HG02840 (cell line): ENCODE measurements at regions not wholly inside any gene's neighbourhood (a gene's known extent, or its start where the extent isn't known, plus 50 kb on each side); places are given as distances from the start of the nearest gene placed in this dataset.

Experiments
- ATAC-seq: cut with Tn5 transposase; IDR thresholded peaks from one replicate; pipeline ENCODE4 v1.9.1; 2021; ENCODE audit warnings: mild to moderate bottlenecking, moderate library complexity, moderate number of reproducible peaks; ENCODE audit not compliant: unreplicated experiment, low FRiP score

DNA sequence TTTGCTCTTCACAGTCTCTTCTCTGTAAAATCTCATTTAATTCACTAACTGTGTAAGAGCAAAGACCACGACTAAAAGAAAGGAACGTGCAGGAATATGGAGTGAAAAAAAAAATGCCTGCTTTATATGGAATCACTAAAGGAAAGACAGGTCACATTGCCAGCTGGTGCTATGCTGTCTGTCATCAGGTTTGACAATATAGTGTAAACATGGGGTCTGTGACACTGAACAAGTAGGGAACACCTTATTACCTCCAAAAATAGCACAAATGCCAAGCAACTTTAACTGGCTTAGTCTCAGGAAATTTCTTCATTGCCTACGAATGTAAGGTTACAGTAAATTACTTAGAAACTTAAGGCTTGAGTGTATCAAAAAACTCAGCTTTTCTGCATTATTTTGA is 364.5 kb upstream of the LINC00305 start:
- ATAC-seq: no peak

DNA sequence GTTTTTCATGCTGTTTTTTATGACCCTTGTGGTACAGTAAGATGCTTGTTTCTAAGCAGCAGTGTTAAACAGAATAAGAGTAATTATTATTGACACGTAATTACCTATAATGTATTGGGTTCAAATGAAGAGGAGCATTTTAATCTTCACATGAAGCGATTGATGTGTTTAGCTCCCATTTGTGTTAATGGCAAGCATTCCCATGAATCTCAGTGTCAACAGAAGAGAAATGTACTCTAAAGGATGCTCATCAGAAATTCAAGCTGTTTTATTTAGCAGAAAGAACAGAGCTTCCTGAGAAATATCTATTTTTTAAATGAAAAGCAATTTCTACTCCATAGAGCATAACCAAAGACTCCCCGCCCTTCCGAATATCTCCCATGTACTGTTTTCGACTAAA is 341.3 kb upstream of the LINC00305 start:
- ATAC-seq: no peak

DNA sequence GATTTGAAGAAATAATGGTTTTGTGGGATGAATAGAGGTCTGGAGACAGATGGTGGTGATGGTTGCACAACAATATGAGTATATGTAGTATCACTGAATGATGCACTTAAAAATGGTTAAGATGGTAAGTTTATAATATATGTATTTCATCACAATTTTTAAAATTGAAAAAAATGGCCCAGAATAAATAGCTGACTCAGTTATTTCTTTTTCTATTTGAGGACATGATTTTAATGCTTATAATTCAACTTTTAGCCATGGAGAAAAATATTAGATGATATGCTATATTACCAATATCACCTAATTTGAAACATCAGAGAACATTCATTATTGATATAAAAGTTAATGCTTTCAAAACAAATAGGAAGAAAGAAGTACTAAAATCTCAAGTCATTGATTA is 339.8 kb upstream of the LINC00305 start:
- ATAC-seq: no peak

DNA sequence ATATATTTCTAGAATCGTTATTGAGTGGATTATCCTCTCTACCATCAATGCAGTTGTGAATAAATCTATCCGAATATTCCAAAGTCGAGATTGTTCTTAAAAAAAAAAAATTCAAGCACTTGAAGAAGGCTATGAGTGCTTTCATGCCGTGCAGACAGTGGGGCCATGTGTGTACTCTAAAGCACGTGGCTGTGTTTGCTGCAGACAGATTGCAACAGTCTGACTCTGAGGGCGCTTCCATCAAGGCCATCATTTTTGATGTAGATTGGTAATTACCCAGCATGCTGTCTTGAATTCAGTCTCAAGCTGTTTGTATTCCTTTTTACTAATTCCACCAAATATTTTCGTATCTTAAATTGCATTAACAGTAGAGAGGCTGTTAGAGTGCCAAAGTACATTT is 325.9 kb upstream of the LINC00305 start:
- ATAC-seq: no peak

DNA sequence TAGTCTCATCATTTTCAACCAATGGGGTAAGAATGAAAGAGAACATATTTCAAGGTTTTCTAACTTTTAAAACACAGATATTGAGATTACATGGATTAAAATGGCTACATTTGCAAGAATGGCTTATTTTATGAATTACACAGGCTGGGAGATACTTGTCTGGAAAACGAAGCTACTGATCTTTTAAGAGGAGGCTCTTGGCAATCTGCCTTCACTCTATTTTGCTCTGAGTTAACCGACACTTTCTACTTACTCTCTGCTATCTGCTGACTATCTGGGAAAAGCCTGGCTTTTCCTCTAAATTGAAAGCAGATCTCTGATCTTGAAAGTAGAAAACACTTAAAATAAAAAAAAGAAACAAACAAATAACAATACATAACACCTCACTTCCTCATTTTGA is 325.4 kb upstream of the LINC00305 start:
- ATAC-seq: no peak

DNA sequence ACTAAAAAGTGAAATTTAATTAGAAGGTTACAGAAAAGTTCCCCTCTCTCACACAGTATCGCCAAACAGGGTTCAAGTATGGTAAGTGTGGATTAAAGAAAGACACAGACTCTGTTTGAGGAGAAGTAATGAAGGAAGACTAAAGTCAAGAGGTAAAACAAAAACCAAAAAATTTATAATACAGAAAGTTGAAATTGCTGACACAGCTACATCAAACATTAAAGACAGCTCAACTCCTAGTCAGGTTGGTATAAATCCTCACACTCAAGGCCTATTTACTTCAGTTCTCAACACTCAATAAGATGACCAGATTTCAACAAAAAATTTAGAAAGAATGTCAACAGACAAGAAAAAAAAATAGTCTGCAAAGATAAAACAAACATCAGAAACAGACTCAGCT is 300.5 kb upstream of the LINC00305 start:
- no peak for ATAC-seq

DNA sequence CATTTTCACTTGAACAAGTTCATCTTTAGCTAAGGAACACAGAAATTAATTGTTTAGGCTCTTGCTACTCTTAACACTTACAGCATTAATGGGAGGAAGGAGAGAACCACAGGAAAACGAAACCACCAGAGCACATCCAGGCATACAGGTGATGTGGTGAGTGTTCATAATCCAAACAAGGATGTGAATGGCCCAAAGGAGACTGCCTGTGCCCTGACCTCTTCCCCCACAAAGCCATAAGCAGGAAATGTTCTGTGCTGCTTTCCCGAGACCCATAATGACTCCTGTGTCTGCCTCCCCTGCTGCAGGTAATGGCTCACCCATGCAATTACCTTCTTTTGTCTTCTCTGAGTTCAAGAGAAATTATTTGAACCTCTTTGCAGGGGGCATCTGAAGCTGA is 295.9 kb upstream of the LINC00305 start:
- no peak for ATAC-seq

DNA sequence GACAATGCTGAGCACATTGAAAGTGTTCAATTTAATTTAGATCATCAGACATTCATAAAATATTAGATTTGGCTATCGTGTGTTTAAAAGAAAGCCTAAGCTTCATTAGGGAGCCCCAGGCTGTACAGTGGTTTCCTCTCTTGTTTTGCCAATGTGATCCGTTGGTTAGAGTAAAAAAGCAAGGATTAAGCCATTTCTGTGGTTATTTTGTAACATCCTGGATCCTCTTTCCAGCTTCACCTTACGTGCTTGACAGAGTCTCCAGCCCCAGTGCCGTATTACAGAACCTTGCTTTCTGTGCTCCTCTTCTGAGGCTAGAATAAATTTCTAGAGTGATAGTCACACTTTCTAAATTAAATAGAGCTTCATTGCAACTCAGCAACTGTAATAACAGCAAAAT is 289.3 kb upstream of the LINC00305 start:
- no peak for ATAC-seq

DNA sequence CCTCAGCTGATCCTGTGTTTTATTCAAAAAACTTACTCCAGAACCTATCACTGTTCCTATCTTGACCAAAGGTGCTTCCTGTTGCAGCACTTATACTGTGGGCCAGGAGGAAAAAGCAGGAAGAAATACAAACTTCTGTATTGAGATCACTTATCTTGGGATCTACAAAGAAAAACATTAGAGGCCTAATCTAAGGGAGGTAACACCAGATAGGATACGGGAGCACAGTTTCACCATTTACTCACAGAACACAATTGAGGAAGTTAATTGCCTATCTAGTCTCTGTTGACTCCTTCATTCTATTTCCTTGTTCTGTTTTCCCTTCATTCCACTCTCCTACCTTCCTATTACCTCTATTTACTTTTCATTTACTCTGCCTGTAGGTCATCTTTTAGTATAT is 287.2 kb upstream of the LINC00305 start:
- no peak for ATAC-seq

DNA sequence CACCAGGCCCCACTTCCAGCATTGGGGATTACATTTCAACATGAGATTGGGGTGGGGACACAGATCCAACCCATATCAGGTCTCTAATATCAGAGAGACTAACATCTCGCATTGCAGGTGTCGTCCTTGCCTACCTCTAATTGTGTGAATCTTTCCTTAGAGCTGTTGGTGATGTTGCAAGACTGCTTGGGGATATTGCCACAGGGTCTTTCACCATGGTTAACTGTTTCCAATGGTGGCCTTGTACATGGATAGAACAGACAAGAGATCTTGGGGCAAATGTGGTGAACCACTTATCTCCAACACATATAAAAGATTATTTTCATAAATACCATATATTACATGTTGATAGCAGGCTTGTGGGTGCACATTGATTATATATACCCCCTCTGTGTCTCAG is 270.3 kb upstream of the LINC00305 start:
- no peak for ATAC-seq

DNA sequence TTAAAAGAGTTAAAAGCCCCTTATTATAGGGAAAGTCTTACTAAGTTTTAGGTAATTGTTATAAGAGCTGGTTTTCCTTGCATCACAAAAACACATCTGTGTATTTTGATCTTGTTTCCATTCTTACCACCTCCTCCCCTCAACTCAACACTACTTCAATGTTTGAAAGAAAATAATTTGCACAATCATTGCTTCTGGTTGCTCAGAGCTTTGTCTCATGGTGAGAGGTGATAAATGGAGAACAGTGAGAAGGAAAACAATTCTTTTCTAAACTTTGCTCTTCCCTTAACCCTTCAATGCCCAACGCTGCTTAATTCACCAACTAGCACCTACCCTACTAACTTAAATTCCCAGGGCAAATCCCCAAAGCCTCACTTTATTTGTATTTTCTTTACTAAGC is 268.1 kb upstream of the LINC00305 start:
- no peak for ATAC-seq

DNA sequence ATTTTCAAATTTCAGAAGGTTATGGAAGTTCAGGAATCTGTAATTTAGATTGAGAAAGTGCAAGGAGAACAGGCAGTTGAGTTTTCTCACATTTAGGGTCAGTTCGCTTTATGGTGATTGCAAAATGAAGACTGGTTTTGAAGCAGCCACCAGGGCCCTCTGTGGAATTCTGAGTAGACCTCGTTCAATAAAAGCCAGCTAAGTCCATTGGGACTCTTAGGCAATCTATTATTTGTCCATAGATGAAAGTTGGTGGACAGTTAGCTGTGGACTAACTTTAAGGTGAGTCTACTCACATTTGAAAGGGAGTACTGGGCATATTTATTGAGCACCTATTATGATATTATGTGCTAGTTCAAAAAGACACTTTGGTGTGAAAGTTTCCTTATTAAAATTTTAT is 266.3 kb upstream of the LINC00305 start:
- no peak for ATAC-seq

DNA sequence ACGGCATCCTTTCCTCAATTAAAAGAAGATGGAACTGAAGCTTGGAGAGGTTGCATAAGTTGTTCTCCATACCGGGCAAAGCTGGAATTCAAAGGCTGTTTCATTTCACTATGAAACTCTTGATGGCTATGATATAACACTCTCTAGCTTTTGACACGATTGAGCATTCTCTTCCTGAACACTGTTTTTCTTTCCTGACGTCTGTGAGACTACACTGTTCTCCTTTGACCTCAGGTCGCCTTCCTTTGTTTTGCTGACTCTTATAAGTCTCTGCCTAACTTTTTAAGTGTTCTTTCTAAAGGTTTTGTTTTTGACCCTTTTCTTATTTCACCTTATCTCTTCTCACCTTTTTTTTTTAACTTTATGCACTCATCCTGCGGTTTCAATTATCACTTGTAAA is 261.8 kb upstream of the LINC00305 start:
- no peak for ATAC-seq

DNA sequence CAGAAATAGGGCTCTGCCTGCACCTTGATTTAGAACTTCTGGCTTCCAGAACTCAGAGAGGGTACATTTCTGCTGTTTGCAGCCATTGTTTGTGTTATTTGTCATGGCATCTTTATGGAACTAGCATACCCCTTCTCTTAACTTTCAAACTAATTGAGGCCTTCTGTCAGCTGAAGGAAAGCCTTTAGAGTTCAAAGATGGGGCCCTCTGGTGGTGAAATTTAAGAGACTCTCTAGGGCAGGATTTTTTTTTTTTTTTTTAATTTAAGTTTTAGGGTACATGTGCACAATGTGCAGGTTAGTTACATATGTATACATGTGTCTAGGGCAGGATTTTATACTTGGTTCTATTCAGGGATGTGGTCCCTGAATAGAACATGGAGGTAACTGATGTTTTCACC is 260.6 kb upstream of the LINC00305 start:
- no peak for ATAC-seq

DNA sequence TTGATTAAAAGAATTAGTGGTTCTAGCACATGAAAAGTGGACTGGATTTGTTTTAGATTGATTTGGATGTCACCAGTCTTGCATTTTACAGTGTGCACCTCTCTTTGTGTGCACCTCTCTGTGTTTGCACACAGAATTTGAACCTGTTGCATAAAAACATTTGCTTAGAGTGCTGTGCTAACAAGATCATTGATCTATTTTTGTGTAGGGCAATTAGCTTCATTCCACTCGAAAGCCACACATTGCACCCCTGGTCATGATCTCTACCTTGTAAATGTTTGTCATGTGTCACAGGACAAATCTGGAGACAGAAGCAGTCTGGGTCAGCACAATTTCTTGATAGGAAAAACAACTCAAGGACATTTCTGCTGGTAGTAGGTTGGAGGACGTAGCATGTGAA is 258.7 kb upstream of the LINC00305 start:
- no peak for ATAC-seq

DNA sequence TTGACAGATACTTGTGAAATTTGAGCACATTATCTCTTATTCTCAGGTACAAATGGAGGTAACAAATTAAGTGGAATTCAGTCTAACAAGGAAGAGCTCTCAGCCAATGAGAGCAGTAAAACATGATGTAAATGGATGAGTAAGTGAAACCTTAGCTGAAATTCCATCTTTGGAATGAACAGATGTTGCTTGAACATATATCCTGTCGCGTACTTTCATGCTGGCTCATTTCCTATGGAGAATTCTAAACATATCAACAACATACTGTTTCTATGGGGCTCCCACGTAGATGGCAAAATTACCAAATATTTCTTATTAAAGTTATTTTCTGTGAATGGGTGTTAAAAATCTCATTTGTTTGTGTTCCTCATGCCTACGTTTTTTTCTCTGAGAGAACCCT is 256.3 kb upstream of the LINC00305 start:
- ATAC-seq: no peak

DNA sequence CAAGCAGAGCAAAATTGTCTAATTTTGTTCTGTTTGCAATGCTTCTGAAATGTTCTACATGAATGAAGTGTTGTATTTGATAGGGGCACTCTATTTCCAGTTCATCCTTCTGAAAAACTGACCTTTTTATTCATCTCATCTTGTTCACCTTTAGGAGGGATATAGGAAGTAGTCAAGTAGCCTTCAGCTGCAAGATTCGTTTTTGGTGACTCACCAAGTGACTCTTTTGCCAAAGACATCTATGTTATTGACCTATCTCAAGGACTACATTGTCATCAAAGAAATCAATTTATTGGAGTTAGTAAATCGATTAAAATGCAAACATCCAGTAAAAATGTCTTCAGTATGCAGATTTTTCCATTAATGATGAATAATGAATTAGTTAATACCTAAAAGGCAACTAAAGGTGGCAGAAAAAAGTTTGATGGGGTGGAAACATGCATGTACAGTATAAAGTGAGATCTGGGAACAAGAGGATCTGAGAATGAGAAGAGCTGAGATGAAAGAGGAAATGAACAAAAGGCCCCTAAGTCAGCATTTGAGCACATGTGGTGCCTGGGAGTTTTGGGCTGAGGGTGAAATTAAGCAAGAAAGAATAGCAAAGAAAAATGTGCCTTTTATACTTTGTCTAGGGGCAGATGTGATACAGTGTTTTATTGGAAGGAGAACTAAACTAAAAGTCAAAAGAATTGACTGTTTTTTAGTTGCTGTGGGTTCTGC is 255.1 kb upstream of the LINC00305 start:
- no peak for ATAC-seq

DNA sequence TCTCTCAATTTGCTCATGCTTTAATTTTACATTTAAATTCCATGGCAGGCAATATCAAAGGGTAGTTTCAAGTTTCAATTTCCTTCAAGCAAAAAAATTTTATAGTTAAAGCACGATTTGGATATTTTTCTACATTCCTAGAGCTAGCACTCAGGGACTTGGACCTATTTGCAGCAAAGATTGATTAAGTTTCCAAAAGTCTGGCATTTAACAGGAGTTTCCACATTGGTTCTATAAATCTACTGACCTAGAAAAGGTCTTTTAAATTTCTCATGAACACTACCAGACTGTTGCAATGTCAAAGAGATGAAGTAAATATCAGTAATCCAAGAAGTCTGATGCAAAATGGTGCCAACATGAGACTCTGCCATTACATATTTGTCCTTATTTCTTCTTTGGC is 253.7 kb upstream of the LINC00305 start:
- no peak for ATAC-seq

DNA sequence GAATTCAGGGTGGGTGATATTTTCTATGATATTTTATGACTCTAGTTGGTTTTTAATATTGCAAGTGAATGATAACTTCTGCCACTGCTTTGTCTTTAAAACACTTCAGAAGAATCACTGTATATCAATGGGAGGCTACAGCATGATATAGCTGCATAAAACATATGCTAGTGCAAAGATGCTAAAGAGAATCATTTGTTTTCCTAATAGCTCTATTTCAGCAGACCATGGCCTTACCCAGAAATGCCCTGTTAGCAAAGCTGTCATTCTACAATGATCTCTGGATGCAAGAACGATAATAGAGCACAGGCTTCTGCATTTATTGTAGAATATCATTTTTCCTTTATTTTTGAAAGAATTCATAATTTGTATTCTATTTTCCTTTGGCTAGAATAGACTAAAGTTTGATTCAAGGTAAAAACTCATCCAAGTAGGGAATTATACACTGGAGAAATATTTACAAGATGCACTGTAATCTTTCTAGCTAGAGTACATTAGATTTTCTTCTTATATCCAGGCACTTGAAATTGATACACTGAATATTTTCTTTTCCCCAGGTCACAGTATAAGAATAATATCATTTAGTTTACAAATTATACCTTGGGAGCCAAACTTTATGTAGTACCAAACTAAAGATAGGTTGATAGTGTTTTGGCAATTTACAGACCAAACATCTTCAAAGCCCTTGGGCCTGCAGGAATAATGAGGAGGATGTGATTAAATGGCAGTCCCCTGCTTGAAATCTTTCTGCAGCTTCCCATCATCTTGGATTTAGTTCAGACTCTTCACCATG is 252.6 kb upstream of the LINC00305 start:
- ATAC-seq: no peak

DNA sequence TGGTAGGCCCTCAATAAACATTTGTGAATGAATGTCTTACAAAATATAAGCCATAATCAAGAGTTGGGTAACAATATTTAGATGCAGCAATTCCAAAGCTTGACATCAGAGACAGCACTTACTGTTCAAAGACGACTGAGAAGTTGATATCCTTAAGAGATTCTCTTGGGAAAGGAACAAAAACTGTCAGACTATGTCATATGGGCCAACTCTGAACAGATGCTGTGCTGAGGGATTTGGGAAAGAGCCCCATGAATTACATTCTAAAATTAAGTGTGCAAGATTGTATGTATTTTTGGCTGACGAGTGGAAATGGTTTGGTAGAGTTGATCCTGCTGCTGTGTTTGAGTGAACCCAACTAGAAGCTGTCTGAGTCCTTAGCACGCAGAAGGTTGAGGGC is 250.7 kb upstream of the LINC00305 start:
- no peak for ATAC-seq

DNA sequence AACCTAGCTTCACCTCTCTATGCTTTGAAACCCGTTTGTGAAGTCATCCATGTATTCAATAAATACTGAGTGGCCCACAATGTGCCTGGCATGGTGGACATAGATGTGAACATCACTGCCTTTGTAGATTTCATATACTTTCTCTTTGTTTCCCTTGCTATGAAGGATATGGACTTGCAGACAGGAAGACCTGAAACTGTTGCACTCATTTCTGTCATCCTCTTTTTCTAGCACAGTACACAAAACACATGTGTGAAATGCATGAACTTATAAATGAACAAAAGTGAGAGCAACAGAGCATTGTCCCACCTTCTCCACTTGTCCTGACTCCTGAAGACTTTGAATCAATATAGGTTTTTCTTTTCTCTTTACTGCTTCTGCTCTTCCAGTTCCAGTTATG is 249.4 kb upstream of the LINC00305 start:
- no peak for ATAC-seq

DNA sequence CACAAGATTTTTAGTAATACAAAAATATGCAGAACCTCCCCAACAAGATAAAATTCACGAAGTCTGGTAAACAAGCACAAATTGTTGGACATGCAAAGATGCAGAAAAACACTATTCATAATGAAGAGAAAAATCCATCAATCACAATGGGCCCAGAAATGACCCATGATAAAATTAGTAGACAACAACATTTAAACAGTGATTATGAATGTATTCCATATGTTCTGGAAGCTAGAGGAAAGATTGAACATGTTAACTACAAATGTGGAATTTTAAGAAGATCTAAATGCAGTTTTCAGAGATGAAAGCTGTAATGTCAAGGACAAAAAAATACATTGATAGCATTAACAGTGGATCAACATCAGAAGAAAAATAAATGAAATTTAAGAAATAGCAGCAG is 243.3 kb upstream of the LINC00305 start:
- no peak for ATAC-seq
